Body of pancreas (tissue), 4 donors: ENCODE measurements at regions not wholly inside any gene's neighbourhood (a gene's known extent, or its start where the extent isn't known, plus 50 kb on each side); places are given as distances from the start of the nearest gene placed in this dataset.

Source experiments
- POLR2A ChIP-seq, 3 donors: fragments of 450-650 bp; IDR thresholded peaks; one replicate each; pipeline ENCODE4 v1.6.1; 2016; ENCODE audit warnings: antibody characterized with exemption in 3 of 3, mild to moderate bottlenecking in 2 of 3
- TF ChIP-seq, protein P1 (sequence below), 7 experiments: fragments of 450-650 bp in 4 of 7; fragments of 200-600 bp in 3 of 7; sonication (generic) in 3 of 7; IDR thresholded peaks; one replicate each; pipeline ENCODE4 v1.5.1; 2016 to 2019; ENCODE audit warnings: antibody characterized with exemption in 7 of 7

DNA sequence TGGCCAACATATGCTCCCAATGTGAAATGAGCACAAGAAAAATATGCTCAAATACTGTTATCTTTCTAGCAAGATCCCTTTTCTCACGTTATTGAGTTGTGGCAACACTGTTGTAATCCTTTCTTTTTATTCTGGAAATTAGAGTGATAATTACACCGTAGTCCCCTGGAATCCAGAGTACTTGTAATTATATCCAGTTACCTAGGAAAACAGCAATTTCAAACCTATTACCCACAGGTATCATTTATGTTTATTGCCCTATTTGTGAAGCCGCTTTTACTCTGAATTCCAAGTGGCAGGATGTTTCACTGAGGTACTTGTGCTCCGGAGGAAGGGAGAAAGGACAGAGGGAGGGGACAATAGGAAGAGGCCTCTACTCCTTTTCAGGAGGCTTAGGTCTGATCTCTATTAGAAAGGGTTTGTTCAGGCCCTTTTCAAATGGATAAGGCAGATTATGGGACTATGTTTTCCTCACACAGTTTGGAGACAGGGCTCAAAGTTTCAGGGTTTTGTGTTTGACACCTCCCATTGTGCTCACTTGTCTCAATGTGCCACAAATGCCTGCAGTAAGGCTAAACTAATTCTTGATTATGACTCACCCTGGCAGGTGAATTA, 646.6 kb downstream of the TUSC7 start:
- TF ChIP-seq POLR2A (IDR thresholded peaks at IDR 0.05): no peak
- TF ChIP-seq, protein P1, sequence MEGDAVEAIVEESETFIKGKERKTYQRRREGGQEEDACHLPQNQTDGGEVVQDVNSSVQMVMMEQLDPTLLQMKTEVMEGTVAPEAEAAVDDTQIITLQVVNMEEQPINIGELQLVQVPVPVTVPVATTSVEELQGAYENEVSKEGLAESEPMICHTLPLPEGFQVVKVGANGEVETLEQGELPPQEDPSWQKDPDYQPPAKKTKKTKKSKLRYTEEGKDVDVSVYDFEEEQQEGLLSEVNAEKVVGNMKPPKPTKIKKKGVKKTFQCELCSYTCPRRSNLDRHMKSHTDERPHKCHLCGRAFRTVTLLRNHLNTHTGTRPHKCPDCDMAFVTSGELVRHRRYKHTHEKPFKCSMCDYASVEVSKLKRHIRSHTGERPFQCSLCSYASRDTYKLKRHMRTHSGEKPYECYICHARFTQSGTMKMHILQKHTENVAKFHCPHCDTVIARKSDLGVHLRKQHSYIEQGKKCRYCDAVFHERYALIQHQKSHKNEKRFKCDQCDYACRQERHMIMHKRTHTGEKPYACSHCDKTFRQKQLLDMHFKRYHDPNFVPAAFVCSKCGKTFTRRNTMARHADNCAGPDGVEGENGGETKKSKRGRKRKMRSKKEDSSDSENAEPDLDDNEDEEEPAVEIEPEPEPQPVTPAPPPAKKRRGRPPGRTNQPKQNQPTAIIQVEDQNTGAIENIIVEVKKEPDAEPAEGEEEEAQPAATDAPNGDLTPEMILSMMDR (IDR thresholded peaks at IDR 0.05): no peak
